Liver (tissue), 8 donors: ENCODE measurements at regions not wholly inside any gene's neighbourhood (a gene's known extent, or its start where the extent isn't known, plus 50 kb on each side); places are given as distances from the start of the nearest gene placed in this dataset.

Experiments
- DNase-seq: peaks from one replicate; pipeline ENCODE4 v3.0.0-alpha.2; 2017; ENCODE audit warnings: low spot score
- H3K27ac ChIP-seq, 2 donors: one replicate each; pipeline ENCODE4 v1.7.0; 2013; ENCODE audit warnings: inconsistent platforms in 2 of 2, low read length in 2 of 2, control low read depth in 1 of 2, low read depth in 1 of 2, mild to moderate bottlenecking in 1 of 2
- H3K27me3 ChIP-seq, 4 donors: one replicate each; pipeline versions ENCODE4 v1.6.1 to v1.7.0; 2013; ENCODE audit warnings: low read length in 3 of 4, inconsistent platforms in 1 of 4, mild to moderate bottlenecking in 1 of 4, moderate library complexity in 1 of 4; ENCODE audit not compliant: control insufficient read depth in 4 of 4, insufficient read depth in 4 of 4
- H3K36me3 ChIP-seq, 4 donors: one replicate each; pipeline versions ENCODE4 v1.6.1 to v1.7.0; 2013; ENCODE audit warnings: low read length in 3 of 4, mild to moderate bottlenecking in 3 of 4, low read depth in 1 of 4, moderate library complexity in 1 of 4; ENCODE audit not compliant: control insufficient read depth in 4 of 4, insufficient read depth in 3 of 4
- H3K4me1 ChIP-seq, 4 donors: one replicate each; pipeline versions ENCODE4 v1.6.1 to v1.7.0; 2013; ENCODE audit warnings: low read length in 3 of 4, mild to moderate bottlenecking in 3 of 4, moderate library complexity in 1 of 4; ENCODE audit not compliant: control insufficient read depth in 4 of 4, insufficient read depth in 4 of 4
- H3K4me3 ChIP-seq, 3 donors: one replicate each; pipeline versions ENCODE4 v1.6.1 to v1.7.0; 2013; ENCODE audit warnings: low read length in 3 of 3, control low read depth in 1 of 3, low read depth in 1 of 3, mild to moderate bottlenecking in 1 of 3
- H3K9ac ChIP-seq, 2 donors: one replicate each; pipeline ENCODE4 v1.7.0; 2013; ENCODE audit warnings: low read length in 2 of 2, mild to moderate bottlenecking in 2 of 2, moderate library complexity in 2 of 2, control low read depth in 1 of 2, low read depth in 1 of 2
- H3K9me3 ChIP-seq, 4 donors: one replicate each; pipeline versions ENCODE4 v1.6.1 to v1.7.0; 2013; ENCODE audit warnings: low read length in 3 of 4; ENCODE audit not compliant: control insufficient read depth in 4 of 4
- ATF3 ChIP-seq: IDR thresholded peaks from 2 replicates; pipeline ENCODE4 v1.6.1; 2016; ENCODE audit warnings: antibody characterized with exemption
- CTCF ChIP-seq: fragments of 150-350 bp; IDR thresholded peaks from 2 replicates; pipeline ENCODE4 v1.5.1; 2017; ENCODE audit warnings: improper control_type of control experiment, low read depth, low read length; ENCODE audit not compliant: missing input control
- EGR1 ChIP-seq, 2 donors: IDR thresholded peaks; 2 replicates each; pipeline ENCODE4 v1.6.1; 2016 to 2018; ENCODE audit warnings: antibody characterized with exemption in 2 of 2, low read depth in 2 of 2
- FOXA1 ChIP-seq: IDR thresholded peaks from 2 replicates; pipeline ENCODE4 v1.6.1; 2016; ENCODE audit warnings: antibody characterized with exemption
- FOXA2 ChIP-seq: IDR thresholded peaks from 2 replicates; pipeline ENCODE4 v1.6.1; 2016; ENCODE audit warnings: antibody characterized with exemption
- GABPA ChIP-seq, 2 donors: IDR thresholded peaks in 1 of 2; conservative IDR thresholded peaks in 1 of 2; 2 replicates each; pipeline ENCODE4 v1.6.1; 2016; ENCODE audit warnings: antibody characterized with exemption in 2 of 2, mild to moderate bottlenecking in 1 of 2, moderate library complexity in 1 of 2
- HNF4A ChIP-seq, 2 donors: conservative IDR thresholded peaks; 2 replicates each; pipeline ENCODE4 v1.6.1; 2016; ENCODE audit warnings: antibody characterized with exemption in 2 of 2, mild to moderate bottlenecking in 2 of 2
- MAX ChIP-seq: IDR thresholded peaks from 2 replicates; pipeline ENCODE4 v1.6.1; 2016; ENCODE audit warnings: antibody characterized with exemption
- NR2F2 ChIP-seq: IDR thresholded peaks from 2 replicates; pipeline ENCODE4 v1.6.1; 2016; ENCODE audit warnings: antibody characterized with exemption
- RAD21 ChIP-seq, 2 donors: IDR thresholded peaks; 2 replicates each; pipeline ENCODE4 v1.6.1; 2016; ENCODE audit warnings: antibody characterized with exemption in 2 of 2, mild to moderate bottlenecking in 2 of 2
- REST ChIP-seq: IDR thresholded peaks from 2 replicates; pipeline ENCODE4 v1.6.1; 2016; ENCODE audit warnings: antibody characterized with exemption, mild to moderate bottlenecking
- RXRA ChIP-seq, 2 donors: IDR thresholded peaks; 2 replicates each; pipeline ENCODE4 v1.6.1; 2017 to 2018; ENCODE audit warnings: antibody characterized with exemption in 2 of 2, mild to moderate bottlenecking in 1 of 2
- SP1 ChIP-seq: IDR thresholded peaks from 2 replicates; pipeline ENCODE4 v1.6.1; 2018; ENCODE audit warnings: antibody characterized with exemption, mild to moderate bottlenecking
- TAF1 ChIP-seq: conservative IDR thresholded peaks from 2 replicates; pipeline ENCODE4 v1.6.1; 2016; ENCODE audit warnings: antibody characterized with exemption, mild to moderate bottlenecking
- WGBS: extraction: QIAGEN DNeasy Blood & Tissue Kit; methylation state at CpG from one replicate; pipeline ENCODE4 v1.1.7; 2013; 5-methylcytosine and 5-hydroxymethylcytosine counted together
- donor health status: healthy.
- donor health status: healthy.
- donor health status: healthy.
- donor health status: healthy.
- donor health status: healthy.

- DNase-seq, result no peak
- Histone ChIP-seq H3K4me1 (no peaks in the 10 kb centered on the region), H3K9me3 (no peaks in the 10 kb centered on the region), H3K27ac (no peak overlapping the region), H3K9ac (no peak overlapping the region), H3K4me3 (no peak overlapping the region), H3K36me3 (no peaks in the 10 kb centered on the region), H3K27me3 (no peaks in the 10 kb centered on the region)
- WGBS, result 67% methylated on average over 3 of the region's 3 CpGs
- no peak for TF ChIP-seq REST
- TF ChIP-seq CTCF, result no peak
- TF ChIP-seq NR2F2, result no peak
- no peak for TF ChIP-seq RAD21 (IDR thresholded peaks at IDR 0.05)
- TF ChIP-seq FOXA2, result no peak
- no peak for TF ChIP-seq SP1
- no peak for TF ChIP-seq RXRA (IDR thresholded peaks at IDR 0.05)
These were observed 476.1 kb downstream of the FUT8 start for GRCh38 chr14:65888677-65889076.

GRCh38 chr14:65892315-65892714 lies 479.8 kb downstream of the FUT8 start:
- Histone ChIP-seq H3K9ac (no peak overlapping the region), H3K9me3 (no peaks in the 10 kb centered on the region), H3K36me3 (no peaks in the 10 kb centered on the region), H3K4me1 (no peaks in the 10 kb centered on the region), H3K27ac (no peak overlapping the region), H3K27me3 (no peaks in the 10 kb centered on the region), H3K4me3 (no peak overlapping the region)
- WGBS, result 54% methylated on average over 7 of the region's 7 CpGs
- DNase-seq, result no peak
- no peak for TF ChIP-seq RAD21 (IDR thresholded peaks at IDR 0.05)
- no peak for TF ChIP-seq SP1
- no peak for TF ChIP-seq FOXA2
- no peak for TF ChIP-seq HNF4A (conservative IDR thresholded peaks at IDR 0.05)
- TF ChIP-seq ATF3, result no peak
- TF ChIP-seq RXRA (IDR thresholded peaks at IDR 0.05), result no peak
- no peak for TF ChIP-seq EGR1 (IDR thresholded peaks at IDR 0.05; ENCODE audit: low read depth in 2 of 2)
- TF ChIP-seq TAF1, result no peak
- TF ChIP-seq NR2F2, result no peak
- TF ChIP-seq FOXA1, result no peak
- no peak for TF ChIP-seq GABPA (IDR thresholded peaks at IDR 0.05 in 1 of 2, conservative IDR thresholded peaks at IDR 0.05 in 1 of 2)
- no peak for TF ChIP-seq MAX
